HG02759 (cell line): ENCODE measurements at regions not wholly inside any gene's neighbourhood (a gene's known extent, or its start where the extent isn't known, plus 50 kb on each side); places are given as distances from the start of the nearest gene placed in this dataset.
"Not testable (repeated sequence)": the region's sequence is repeated elsewhere in the genome, so short reads cannot be mapped to it uniquely, and the experiment has no call there.

Experiments used
- ATAC-seq: cut with Tn5 transposase; IDR thresholded peaks from one replicate; pipeline ENCODE4 v1.9.1; 2021; ENCODE audit warnings: mild to moderate bottlenecking, moderate library complexity; ENCODE audit not compliant: unreplicated experiment

- ATAC-seq: no peak
Measured at GRCh38 chr4:15333692-15334633, 93.9 kb upstream of the C1QTNF7 start.

GRCh38 chr4:15336410-15337167 is 91.2 kb upstream of the C1QTNF7 start:
- ATAC-seq: no peak

- not testable (repeated sequence) for ATAC-seq
Measured at GRCh38 chr4:15337168-15337657, 90.6 kb upstream of the C1QTNF7 start.

DNA sequence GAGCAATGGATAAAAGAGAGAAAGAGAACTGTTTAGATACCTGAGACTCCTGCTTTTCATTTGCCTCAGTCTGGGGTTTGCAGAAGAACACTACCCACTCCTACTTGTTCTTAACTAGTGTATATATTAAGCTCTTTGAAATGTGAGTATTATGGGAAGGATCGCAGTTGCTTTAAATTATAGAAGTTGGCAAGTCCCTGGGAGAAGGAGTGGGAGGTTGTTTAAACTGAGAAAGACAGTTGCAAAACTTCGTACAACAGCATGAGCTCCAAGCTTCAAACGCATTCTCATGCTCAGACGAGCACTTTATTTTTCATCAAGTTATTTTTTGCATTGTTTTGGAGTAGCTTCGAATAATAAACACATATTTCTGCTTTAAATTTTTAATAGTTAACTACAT is 88.1 kb upstream of the C1QTNF7 start:
- ATAC-seq: no peak

- ATAC-seq: no peak
Measured at GRCh38 chr4:15340332-15340731, 87.5 kb upstream of the C1QTNF7 start.

GRCh38 chr4:15340902-15341732 is 86.7 kb upstream of the C1QTNF7 start:
- no peak for ATAC-seq

GRCh38 chr4:15341733-15342300 is 86.0 kb upstream of the C1QTNF7 start:
- no peak for ATAC-seq

DNA sequence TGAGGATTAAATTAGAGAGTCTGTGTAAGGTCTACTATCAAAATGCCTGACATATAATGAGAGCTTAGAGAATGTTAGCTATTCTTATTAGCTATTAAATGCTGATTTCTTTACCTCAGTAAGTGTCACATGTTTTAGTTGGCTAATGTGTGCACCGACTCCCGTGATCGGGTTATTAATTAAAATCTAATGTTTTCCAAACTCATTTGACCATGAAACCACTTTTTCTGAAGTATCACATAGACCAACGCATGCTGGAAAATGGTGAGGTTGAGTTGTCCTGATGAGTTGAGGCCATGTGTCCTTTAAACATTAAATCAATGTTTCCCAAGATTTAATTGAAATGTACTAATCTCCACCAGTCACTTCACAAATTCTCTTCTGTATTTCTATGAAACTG is 84.8 kb upstream of the C1QTNF7 start:
- ATAC-seq: no peak

- ATAC-seq: no peak
Measured at GRCh38 chr4:15343581-15343980, 84.3 kb upstream of the C1QTNF7 start.

- no peak for ATAC-seq
Measured at GRCh38 chr4:15344041-15344440, 83.8 kb upstream of the C1QTNF7 start.

DNA sequence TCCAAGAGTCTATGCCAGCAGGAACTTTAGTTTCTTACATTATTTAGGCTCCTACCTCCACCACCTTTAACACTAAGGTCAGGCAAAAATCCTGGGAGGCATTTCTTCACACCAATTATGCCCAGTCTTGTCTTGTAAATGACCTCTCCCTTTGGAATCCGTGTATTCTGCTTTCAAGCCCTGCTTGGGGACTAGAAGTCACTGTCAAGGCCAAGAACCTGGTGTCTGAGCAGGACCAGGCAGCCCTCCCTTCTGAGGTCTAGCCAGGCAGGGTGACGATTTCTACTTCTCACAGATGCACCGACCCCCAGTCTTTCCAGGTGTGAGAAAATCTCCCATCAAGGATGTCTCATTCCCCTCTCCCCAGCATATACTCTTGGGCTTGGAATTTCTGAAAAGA is 82.7 kb upstream of the C1QTNF7 start:
- ATAC-seq: no peak

DNA sequence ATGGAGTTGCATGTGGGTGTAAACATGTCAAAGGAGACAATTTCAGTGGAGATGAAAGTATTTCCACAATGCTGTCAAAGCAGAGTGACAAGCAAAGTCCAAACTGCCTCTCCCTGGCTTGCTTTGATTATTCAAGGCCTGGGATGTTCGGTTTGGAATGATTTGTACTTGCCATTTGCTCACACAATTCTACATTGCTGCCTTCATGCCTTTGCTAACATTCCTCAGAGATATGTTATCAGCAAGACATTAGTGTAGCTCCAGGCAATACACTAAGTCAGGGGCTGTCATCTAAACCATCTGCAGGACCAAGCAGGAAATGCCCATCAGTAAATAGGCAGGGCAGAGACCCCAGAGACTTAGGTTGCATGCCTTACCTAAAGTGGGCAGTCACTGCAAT is 79.6 kb upstream of the C1QTNF7 start:
- ATAC-seq: no peak

DNA sequence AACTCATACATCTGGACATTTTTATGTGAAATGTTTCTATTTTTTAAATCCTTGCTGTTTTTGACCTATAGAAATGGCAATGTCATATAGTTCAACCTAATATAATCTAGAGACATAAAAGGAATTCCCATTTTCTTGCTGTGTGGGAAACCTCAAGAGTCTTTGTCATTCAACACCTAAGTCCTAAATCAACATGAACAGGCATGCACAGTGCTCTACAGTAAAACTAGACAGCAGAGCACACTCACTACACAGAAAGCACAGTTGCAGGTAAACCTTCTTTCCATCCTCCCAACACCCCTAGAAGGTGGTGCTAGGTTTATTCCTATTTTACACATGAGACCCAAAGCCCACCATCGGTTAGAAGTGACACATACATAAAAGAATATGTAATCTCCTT is 79.1 kb upstream of the C1QTNF7 start:
- ATAC-seq: no peak

GRCh38 chr4:15349531-15349935 is 78.3 kb upstream of the C1QTNF7 start:
- no peak for ATAC-seq

DNA sequence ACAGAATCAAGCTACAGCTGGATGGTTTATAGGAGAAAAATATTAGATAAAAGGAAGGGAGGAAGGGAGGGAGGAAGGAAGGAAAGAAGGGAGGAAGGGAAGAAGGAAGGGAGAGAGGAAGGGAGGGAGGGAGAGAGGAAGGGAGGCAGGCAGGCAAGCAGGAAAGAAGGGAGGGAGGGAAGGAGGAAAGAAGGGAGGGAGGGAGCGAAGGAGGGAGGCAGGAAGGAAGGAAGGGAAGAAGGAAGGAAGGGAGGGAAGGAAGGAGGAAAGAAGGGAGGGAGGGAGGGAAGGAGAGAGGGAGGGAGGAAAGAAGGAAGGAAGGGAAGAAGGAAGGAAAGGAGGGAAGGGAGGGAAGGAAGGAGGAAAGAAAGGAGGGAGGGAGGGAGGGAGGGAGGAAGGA is 77.9 kb upstream of the C1QTNF7 start:
- no peak for ATAC-seq

GRCh38 chr4:15352524-15352923 is 75.3 kb upstream of the C1QTNF7 start:
- ATAC-seq: no peak

DNA sequence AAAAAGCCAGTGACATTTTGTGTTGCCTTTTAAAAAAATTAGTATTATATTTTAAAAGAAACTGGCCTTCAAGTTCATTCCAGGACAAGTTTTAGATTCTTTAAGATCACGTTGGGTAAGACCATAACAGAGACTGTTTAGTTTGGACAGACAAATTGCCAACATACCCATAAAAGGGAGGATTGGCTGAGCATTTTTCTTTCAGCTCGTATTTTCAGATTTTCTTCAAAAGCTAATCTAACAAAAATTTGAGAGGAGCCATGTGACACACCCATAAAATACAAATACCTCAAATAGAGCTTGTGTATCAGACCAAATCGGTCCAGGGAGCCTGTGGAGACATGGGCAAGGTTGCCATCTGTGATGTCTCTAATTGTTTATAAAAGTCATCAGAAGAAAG is 74.6 kb upstream of the C1QTNF7 start:
- ATAC-seq: no peak

DNA sequence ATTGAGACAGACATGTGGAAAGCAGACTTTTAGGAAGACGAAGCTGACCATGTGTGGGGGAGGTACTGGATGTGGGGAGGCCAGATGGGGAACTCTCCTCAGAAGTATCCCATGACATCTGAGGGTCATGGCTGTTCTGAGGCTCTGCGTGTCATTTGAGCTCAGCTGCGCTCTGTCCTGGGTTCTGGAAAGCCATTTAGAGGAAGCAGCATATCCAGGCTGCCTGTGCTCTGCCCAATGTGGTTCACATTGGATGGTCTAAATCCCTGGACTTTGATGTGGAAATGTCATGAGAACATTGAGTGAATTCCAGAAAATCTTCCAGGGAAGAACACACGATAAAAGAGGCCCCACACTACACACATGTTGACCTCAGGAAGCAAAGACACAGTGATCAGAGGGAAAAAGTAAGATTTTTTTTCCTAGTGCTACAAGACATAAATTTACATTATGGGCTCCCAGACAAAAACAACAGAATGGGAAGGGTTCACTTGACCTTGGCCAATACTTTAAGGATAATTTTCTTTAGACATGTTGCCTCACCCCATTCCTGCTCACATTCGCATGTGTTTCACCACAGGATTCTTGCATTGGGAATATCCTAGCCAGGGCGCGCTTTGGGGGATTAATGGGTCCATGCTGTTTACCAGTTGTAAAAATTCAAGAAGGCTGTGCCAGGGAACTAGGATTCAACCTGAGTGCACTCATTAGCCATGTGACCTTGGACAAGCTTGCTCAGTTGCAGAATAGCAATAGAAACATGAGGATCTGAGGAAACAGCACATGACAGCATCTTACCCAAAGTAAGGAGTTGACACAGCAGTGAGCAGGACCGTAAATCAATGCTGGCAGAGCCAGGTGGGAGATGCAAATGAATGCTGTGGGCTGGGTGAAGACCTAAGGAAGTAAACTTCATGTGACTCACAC is 73.2 kb upstream of the C1QTNF7 start:
- ATAC-seq: no peak

DNA sequence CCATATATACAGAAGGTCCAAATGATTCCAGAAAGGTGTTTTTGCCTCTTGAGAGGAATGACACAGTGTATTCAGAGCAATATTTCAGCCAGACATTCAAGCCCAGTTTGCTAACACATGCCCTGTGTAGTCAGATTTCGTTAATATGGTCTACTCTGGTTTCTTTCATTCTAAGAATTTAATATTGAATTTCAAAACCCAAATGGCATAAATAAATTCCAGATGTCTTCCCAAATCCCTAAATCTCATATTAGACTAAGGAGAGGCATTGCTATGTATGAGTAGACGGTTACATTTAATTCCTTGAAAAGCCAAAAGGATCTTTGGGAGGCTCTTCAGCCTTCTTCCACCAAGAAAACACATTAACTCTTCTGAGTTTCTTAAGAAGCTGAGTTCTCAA is 66.3 kb upstream of the C1QTNF7 start:
- no peak for ATAC-seq

GRCh38 chr4:15362541-15362940 is 65.3 kb upstream of the C1QTNF7 start:
- no peak for ATAC-seq
